Stimulated activated CD8-positive, alpha-beta memory T cell treated with anti-CD3 and anti-CD28 coated beads, Interleukin-7, amount 100 ng/mL, for 24 hours (primary cell): ENCODE measurements at regions not wholly inside any gene's neighbourhood (a gene's known extent, or its start where the extent isn't known, plus 50 kb on each side); places are given as distances from the start of the nearest gene placed in this dataset.

Source experiments
- DNase-seq: peaks from one replicate; pipeline ENCODE4 v3.0.0-alpha.2; 2020; ENCODE audit warnings: low read depth

DNA sequence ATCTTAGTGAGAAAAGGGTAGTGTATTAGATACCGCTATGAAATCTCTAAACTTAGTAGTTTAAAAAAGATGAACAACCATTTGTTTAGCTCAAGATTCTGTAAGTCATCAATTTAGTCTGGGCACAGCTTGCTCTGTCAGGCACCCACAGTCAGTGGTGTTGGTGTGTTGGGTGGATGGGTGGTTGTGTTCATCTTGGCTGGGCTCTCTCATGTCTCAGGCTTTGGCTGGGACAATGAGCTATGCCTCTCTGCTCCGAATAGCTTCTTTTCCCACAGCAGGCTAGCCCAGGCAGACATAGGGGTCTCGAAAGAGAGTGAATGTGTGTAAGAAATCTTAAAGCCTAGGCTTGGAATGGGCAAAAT lies 127.0 kb upstream of the GATB start:
- no peak for DNase-seq

DNA sequence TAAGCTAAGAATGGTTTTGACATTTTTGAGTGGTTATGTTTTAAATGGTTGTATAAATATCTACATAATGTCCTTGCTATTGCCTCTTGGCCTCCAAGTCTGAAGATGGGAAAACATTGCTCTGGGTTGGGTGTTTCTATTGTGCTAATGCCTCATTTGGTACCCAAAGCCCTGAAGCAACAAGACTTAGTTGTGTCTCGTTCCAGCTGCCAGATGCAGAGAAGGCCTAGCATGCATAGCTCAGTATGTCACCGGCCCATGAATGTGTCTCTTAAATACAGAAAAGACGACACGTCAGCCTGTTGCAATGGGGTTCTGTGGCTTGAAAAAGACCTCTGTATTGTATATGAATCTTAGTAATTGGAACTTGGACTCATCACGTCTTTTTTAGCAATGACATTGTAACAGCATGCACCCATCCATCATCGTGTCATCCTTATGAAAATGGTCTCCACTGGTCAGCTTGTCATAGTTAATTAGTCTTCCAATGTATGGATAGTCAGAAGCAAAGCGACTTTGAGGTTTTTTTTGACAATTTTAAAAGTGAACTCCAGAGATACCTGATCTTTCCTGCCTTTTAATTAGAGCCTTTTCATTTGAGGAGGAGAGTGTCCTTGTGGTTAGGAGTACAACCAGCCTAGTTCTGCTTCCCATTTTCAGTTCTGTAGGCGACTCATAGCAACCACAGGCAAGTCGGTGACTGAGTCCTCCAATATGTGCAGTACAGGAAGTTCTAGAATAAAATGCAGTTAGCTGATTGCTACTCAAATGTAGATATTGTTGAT lies 126.4 kb upstream of the GATB start:
- DNase-seq: no peak

DNA sequence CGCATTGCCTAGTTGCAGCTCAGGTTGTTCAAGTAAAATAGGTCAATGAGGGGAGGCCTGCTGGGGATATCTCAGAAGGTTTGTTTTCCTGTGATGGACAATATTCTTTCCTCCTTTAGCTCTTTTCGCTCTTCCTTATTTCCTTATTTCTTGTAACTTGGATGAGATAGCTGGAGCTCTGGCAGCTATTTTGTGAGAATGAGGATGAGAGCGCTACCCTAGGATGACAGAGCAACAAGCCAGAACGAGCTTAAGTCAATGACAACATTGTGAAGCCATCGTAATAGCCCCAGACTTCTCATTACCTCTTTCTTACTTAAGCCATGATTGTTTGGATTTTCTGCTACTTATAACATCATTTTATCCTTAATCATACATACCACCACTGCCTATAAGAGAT lies 124.3 kb upstream of the GATB start:
- DNase-seq: no peak

DNA sequence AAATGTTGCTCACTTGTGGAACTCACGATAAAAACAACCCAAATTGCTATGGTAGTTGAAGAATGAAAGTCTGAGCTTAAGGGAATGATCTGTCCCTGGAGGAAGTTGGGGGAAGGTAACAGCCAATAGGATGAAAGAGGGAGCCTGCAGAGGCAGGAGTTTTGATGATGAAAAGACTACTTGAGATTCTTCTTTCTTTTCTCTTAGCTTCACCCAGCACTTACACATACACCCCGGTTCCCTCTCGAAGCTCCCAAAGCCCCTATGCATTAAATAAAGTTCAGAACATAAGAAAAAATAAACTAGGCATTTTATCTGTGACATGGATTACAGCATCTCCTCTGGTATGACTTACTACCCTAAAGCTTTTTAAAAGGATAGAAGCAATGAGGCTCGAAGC lies 122.9 kb upstream of the GATB start:
- DNase-seq: no peak

DNA sequence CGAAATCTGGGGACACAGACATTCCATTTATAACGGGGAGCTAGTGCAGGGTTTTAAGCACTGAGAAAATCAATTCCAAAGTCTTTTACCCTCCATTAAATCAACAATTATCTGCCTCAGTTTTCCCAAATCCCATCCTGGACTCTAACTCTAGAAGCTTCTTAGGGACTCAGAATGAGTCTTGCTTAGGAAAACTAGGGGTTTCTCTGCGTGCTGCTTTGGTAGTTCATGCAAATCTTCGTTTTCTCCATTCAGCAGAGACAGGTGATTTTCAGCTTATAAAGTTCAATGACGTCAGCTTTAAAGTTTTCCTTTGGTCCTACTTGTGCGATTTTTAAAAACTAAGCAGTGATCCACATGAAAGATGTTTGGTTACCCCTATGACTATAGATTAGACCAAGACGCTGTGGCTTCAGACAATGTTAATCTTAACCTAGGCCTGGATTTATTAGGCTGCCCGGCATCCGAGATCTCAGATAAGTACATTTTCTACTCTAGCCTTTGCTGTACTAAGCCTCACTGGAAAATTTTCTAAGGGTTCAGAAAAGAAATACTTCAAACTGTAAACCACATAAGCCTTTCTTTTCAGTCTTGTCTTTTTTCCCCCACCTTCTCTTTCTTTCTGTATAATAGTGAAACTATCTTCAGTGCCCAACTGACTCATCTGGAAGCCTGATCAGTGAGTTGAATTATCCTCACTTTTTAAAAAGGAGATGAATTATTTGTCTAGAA lies 121.4 kb upstream of the GATB start:
- no peak for DNase-seq

DNA sequence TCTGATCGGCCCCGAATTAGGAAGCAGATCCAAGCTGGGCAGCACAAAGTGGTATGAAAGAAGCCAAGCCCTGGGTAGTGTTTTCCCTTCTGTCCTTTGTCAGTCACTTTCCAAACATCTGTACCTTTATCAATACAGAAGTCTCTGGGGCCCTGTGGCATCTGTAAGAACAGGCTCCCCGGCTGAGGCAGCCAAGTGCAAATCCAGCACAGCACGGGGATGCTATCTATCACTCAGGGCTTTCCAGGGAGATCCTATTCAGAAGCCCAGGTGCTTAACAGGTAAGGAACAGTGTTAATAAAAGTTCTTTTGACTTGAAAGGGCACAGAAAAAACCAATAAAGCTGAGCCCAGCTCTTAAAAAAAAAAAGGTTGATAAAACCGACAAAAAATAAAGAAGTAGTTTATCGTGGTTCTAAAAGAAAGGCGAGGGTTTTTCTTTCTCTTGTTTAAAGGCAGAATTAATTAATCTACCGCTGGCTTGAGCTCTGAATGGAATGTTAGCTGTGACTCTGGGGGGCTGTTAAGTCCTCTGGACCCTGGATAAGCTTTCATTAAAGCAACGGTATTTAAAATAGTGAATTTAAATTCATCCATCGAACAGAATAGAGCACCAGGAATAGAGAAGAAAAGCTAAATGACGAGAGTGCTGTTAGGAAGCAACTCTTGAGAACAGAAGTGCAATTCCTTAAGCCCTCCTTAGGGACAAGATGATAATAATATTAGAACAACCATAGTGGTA lies 119.1 kb upstream of the GATB start:
- no peak for DNase-seq

DNA sequence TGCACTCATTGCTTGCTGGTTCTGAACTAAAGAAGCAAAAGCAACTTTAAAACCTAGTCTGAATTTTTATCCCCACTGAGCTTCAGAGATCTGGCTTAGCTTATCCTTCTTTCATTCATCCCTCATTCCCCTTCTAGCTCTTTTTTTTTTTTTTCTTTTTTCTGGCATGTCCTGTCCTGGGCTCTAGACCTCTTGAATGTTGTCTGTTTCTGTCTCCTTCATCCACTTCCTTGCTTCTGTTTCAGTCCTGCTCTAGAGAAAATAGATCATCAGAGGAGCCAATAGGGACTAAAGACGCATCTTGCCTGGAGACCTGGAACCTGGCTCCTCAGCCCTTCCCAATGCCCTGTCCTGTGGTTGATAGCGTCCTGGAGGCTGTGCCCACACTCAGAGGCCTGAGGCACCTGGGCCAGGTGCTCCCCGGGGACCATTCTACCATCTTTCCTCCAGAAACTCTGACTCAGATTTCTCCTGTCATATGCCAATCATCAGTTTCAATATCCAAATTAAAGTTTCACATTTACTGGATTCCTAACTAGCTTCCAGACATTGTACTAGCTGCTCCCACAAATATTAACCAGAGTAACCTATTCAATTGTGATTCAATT lies 115.7 kb upstream of the GATB start:
- DNase-seq: no peak

DNA sequence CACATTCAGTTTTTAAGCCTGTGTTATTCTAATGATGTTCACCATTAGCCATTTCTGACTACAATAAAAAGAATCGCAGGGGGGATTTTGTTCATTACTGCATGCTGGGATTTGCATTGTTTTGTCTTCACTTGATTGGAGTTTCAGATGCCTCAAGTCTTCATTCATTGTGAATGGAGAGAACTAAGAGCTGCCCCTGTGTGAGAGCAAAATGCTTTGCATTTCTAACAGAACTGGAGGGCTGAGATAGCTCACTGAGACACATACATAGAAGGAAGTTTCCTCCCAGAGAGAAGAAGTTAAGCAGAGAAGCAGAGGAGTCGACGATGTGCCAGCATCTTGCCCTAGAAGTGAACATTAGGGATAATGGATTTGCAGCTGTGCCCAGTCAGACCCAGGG lies 113.5 kb upstream of the GATB start:
- DNase-seq: no peak

DNA sequence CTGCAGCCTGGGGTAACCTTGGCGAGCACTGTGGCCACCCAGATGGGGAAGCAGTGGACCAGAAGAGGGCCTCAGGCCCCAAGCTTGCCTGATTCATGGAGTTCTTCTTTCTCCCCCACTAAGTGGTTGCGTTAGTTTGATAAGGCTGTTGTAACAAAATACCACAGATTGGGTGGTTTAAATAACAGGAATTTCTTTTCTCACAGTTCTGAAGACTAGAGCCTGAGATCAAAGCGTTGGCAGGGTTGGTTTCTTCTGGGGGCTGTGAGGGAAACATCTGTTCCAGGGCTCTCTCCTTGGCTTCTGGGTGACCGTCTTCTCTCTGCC lies 105.7 kb upstream of the GATB start:
- DNase-seq: no peak

DNA sequence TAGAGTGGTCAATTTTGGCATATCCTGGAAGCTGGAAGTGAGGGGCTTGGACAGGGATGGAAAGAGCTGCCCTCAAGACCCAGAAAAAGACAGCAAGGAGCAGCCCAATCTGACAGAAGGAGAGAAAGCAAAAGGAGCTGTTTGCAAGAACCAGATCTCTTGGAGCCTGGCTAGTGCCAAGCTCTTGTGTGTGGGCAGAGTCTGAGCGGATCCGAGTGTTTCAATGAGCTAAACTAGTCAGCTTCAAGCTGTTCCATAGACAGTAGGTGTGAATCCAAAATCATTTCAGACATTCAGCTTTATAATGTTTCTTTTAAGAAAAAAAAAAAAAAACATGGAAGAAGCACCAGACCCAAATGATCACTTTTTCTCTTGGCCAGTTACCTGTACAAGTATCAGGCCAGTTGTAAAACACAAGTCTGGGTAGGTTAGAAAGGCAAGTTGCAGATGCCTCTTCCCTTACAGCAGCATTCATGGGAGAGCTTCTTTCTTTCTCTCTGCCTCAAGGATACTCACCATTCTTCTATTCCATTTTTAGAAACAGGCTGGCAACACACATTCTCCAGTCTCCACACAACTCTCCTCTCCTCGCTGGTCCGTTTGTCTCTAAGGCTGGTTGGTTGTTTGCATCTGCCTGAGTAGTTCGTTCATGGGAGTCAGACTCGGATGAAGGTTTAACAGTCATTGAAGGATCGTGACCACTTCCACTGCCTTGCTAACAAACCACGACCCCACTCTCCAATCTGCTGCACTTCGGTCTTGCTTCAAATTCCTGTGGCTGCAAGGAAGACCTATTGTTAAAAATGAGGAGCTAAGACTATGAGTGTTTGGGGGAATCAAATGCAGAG lies 105.2 kb upstream of the GATB start:
- DNase-seq: no peak

DNA sequence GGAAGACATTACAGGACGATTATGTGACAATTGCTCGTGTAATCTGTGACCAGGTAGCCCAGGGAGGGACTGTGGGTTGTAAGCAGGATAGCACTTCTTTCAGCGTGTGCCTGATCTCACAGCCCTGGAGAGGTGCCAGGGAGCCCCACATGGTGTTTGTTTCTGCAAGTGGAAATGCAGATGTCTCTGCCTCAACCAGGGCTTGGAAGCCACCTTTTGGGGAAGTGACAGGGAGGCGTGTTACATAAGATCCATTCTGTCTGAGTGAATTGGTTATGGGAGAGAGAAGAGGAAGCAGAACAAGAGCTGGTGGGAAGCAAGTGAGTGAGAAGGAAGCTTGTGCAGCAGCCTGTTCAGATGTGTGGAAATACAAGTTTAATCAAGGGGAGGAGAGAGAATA lies 104.5 kb upstream of the GATB start:
- no peak for DNase-seq

DNA sequence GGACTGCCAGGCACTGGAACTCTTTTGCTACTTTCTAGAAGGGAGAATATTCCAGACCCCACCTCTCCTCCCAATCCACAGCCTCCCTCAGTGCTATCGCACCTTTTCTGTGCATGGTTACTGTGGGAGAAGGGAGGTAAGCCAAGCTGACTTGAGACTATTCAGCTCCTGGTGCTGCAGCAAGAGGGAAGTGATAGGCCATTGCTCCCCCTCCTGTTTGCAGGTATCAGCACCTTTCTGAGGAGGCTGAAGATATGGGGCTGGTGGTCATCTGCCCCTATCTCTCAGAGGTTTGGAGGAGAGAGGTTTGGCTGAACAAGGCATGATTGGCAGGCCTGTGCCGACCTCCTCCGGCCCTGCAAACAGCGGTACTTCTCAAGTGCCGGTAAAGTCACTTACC lies 103.3 kb upstream of the GATB start:
- DNase-seq: no peak

DNA sequence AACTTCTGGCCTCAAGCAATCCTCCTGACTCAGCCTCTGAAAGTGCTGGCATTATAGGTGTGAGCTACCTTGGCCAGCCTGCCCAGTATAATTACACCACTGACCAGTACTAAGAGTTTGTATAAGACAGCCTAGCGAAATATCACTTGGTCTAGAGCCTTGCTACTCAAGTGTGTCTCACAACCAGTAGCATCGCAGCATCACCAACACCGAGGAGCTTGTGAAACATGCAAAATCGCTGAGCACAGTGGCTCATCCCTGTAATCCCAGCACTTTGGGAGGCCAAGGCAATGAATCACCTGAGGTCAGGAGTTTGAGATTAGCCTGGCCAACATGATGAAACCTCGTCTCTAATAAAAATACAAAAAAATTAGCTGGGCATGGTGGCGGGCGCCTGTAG lies 102.0 kb upstream of the GATB start:
- DNase-seq: no peak

DNA sequence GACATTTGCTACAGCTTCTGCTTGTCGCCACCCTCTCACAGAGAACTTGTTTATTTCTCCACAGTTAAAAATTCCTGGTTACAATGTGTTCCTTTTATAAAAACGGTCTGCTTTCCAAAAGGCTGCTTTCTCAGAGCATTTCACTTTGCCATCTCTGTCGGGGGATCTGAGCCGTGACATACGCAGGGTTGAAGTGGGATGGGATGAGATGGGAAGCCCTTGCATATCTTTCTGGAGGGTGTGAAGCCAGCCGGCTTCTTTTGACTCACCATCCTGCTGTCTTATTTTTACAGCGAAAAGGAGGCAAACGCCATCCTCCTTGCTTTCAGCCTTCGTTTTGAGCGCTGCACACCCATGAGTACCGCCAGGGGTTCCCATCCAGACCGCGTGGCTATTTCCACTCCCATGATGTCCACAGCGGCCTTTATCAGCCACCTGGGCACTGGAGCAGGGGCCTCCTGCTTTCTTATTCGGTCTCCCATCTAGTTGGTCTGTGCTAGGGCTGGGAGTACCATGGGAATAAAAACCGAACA lies 99.8 kb upstream of the GATB start:
- no peak for DNase-seq

DNA sequence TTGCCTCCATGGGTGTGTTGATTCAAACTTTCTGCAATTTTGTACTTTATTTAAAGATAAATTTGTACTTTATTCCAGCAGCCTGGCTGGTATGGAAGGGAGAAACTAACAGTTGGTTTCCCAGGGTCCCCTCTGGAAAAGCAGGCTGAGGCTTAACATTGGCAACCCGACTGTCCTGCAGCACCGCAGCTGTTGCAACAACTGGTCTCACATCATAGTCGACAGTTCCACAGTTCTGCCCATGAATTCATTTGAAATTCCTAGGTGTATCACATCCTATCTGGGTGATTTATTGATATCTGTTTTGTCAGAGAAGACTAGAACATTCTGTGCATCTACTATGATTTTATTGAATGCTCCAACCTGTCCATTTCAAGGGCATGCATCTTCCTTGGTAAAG lies 98.8 kb upstream of the GATB start:
- DNase-seq: no peak

DNA sequence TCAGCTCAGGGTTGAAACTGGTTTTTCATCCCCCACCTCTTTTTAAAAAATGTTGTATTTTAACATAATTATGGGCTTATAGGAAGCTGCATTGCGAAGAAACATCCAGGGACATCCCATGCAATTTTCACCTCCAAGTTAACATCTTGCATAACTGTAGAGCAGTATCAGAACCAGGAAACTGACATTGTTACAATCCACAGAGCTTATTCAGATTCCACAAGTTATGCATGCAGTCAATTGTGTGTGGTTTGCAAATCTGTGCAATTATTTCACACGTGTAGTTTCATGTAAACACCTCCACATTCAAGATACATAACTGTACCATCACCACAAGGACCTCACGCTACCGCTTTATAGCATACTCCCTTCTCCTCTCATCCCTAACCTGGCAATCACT lies 97.5 kb upstream of the GATB start:
- no peak for DNase-seq

DNA sequence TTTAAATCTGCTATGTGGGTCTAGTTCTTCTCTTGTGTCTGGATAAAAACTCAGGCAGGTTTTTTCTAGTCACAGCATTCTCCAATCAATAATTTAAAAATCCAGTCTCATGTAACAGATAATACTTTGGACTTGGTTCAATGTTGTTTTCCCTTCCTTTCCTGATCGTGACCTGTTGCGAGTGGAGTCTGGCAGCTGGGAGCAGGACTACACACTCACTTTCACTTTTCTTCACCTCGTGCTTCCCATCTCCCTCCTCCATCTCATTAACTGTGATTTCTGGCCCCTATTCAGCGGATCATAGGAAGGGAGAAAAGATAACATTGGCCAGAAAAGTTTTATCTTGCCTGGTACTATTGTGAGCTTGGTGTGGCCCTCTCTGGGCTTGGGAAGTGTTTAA lies 96.6 kb upstream of the GATB start:
- DNase-seq: no peak

DNA sequence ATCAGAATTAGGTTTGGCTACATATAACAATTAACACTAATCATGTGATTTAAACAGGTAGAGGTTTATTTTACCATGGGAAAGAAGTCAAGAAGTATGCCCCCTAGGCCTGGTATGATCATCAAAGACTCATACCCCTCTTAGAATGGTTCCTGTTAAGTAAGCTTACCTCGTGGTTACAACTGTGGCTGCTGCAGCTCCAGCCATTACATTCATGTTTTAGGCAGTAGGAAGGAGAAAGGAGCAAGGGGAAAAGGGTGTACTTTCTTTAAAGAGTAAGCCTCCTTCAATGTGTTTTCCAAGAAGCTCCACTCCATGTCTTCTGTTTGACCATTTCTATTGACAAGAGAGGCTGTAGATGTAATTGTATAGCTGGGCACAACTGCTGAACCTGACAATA lies 94.9 kb upstream of the GATB start:
- DNase-seq: no peak

DNA sequence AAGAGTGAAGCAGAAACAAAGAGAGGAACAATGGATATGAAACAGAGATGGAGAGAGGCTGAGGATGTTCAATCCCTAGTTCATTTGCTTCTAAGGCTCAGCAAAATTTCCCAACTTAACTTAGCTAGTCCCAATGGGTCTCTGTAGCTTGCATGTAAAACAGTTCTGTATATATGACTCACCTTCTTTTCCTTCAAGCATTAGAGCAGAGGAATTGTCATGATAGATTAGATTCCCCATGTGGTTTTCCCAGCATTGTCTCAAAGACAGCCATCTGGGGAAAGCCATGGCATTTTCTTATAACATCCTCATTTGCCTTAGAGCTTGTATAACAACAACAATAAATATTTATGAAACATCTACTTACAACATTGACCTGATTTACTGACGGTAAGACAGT lies 93.9 kb upstream of the GATB start:
- DNase-seq: no peak

DNA sequence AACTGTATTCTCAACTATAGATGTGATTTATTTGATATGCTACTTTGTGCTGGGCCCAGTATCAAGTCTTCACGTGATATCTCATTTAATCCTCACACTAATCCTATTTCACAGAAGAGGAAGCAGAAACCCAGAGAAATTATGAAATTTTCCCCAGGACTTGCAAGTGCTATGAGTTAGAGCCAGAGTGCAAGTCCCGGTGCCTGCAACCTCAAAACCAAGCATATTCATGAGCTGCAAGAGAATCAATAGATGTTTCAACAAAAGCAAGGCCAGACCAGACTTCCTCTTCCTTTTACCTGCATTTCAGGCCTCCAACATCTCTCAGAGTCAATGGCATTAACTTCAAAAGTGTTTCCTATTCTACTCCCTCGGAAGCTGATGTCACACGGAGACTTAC lies 92.2 kb upstream of the GATB start:
- DNase-seq: no peak

DNA sequence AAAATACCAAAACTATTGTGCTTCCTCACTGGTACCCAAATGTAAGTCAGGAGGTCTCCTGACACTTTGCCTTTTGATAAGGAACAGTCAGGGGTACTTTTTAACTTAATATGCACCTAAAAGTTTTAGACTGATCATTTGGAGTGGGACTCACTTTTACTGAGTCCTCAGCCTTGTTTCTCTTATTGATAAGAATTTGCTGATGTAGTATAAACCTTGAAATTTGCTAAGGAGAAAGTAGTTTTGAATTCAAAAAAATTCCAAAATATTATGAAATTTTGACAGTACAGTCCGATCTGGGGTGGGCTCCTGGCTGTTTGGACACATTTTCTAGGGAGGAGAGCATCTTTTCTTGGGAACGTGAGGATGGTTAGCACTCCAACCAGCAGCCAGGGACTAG lies 91.4 kb upstream of the GATB start:
- no peak for DNase-seq

DNA sequence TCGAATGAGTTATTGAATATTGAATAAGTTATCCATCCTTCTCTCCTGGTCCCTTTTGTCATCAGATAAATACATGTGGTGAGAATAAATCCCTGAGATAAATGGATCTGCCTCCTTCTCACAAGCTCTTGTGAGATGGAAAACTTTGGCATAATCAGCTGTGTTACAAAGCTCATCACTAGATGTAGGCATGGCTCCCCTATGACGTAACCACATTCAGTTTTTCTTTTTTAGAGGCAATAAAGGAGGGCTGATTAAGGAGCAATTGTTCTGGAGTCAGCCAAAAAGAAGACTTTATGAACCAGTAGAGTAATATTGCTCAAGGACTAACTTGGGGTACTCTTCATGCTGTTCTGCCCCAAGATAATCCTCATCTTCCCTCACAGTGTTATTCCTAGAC lies 90.5 kb upstream of the GATB start:
- no peak for DNase-seq
